ENCODE measurements at regions not wholly inside any gene's neighbourhood (a gene's known extent, or its start where the extent isn't known, plus 50 kb on each side); places are given as distances from the start of the nearest gene placed in this dataset.

GRCh38 chr10:33047655-33048054 is 89.6 kb upstream of the ITGB1 start:
- H3K4me1 ChIP-seq (ENCODE audit: control insufficient read depth, low read depth, low read length): peaks cover 8% of the 10 kb centered on the region
- H3K36me3 ChIP-seq (ENCODE audit: control insufficient read depth, low read depth, low read length): no peaks in the 10 kb centered on the region
- no peak overlapping the region for H3K27ac ChIP-seq (ENCODE audit: low read length)
- H3K27me3 ChIP-seq (ENCODE audit: control insufficient read depth, insufficient read depth, low read length): no peaks in the 10 kb centered on the region
- H3K9ac ChIP-seq (ENCODE audit: low read length): no peak overlapping the region
- no peaks in the 10 kb centered on the region for H3K9me3 ChIP-seq (ENCODE audit: control insufficient read depth, low read depth, low read length)
- no peak overlapping the region for H3K4me3 ChIP-seq (ENCODE audit: low read length)

GRCh38 chr10:33046792-33047191 is 88.8 kb upstream of the ITGB1 start:
- Histone ChIP-seq H3K4me3 (ENCODE audit: low read length) (no peak overlapping the region), H3K4me1 (ENCODE audit: control insufficient read depth, low read depth, low read length) (peaks cover 17% of the 10 kb centered on the region), H3K9ac (ENCODE audit: low read length) (no peak overlapping the region), H3K27ac (ENCODE audit: low read length) (no peak overlapping the region), H3K36me3 (ENCODE audit: control insufficient read depth, low read depth, low read length) (no peaks in the 10 kb centered on the region), H3K27me3 (ENCODE audit: control insufficient read depth, insufficient read depth, low read length) (no peaks in the 10 kb centered on the region), H3K9me3 (ENCODE audit: control insufficient read depth, low read depth, low read length) (no peaks in the 10 kb centered on the region)

- Histone ChIP-seq H3K36me3 (ENCODE audit: control insufficient read depth, low read depth, low read length) (no peaks in the 10 kb centered on the region), H3K4me1 (ENCODE audit: control insufficient read depth, low read depth, low read length) (peaks cover 22% of the 10 kb centered on the region), H3K27me3 (ENCODE audit: control insufficient read depth, insufficient read depth, low read length) (no peaks in the 10 kb centered on the region), H3K9me3 (ENCODE audit: control insufficient read depth, low read depth, low read length) (no peaks in the 10 kb centered on the region), H3K27ac (ENCODE audit: low read length) (no peak overlapping the region), H3K4me3 (ENCODE audit: low read length) (no peak overlapping the region), H3K9ac (ENCODE audit: low read length) (no peak overlapping the region)
These were observed 87.4 kb upstream of the ITGB1 start for GRCh38 chr10:33045421-33045820.

GRCh38 chr10:33042565-33042964 is 84.5 kb upstream of the ITGB1 start:
- no peak overlapping the region for H3K4me3 ChIP-seq (ENCODE audit: low read length)
- H3K36me3 ChIP-seq (ENCODE audit: control insufficient read depth, low read depth, low read length): no peaks in the 10 kb centered on the region
- H3K9ac ChIP-seq (ENCODE audit: low read length): no peak overlapping the region
- H3K27ac ChIP-seq (ENCODE audit: low read length): no peak overlapping the region
- peaks cover 38% of the 10 kb centered on the region for H3K4me1 ChIP-seq (ENCODE audit: control insufficient read depth, low read depth, low read length)
- no peaks in the 10 kb centered on the region for H3K9me3 ChIP-seq (ENCODE audit: control insufficient read depth, low read depth, low read length)
- H3K27me3 ChIP-seq (ENCODE audit: control insufficient read depth, insufficient read depth, low read length): no peaks in the 10 kb centered on the region

- no peaks in the 10 kb centered on the region for H3K36me3 ChIP-seq (ENCODE audit: control insufficient read depth, low read depth, low read length)
- H3K9me3 ChIP-seq (ENCODE audit: control insufficient read depth, low read depth, low read length): peaks cover 3% of the 10 kb centered on the region
- no peak overlapping the region for H3K4me3 ChIP-seq (ENCODE audit: low read length)
- H3K27ac ChIP-seq (ENCODE audit: low read length): no peak overlapping the region
- peaks cover 38% of the 10 kb centered on the region for H3K4me1 ChIP-seq (ENCODE audit: control insufficient read depth, low read depth, low read length)
- H3K27me3 ChIP-seq (ENCODE audit: control insufficient read depth, insufficient read depth, low read length): no peaks in the 10 kb centered on the region
- no peak overlapping the region for H3K9ac ChIP-seq (ENCODE audit: low read length)
These were observed 83.9 kb upstream of the ITGB1 start for GRCh38 chr10:33041783-33042437.

GRCh38 chr10:33040436-33040835 is 82.4 kb upstream of the ITGB1 start:
- Histone ChIP-seq H3K4me1 (ENCODE audit: control insufficient read depth, low read depth, low read length) (peaks cover 38% of the 10 kb centered on the region), H3K9me3 (ENCODE audit: control insufficient read depth, low read depth, low read length) (peaks cover 4% of the 10 kb centered on the region), H3K27ac (ENCODE audit: low read length) (no peak overlapping the region), H3K9ac (ENCODE audit: low read length) (no peak overlapping the region), H3K36me3 (ENCODE audit: control insufficient read depth, low read depth, low read length) (no peaks in the 10 kb centered on the region), H3K27me3 (ENCODE audit: control insufficient read depth, insufficient read depth, low read length) (no peaks in the 10 kb centered on the region), H3K4me3 (ENCODE audit: low read length) (no peak overlapping the region)

GRCh38 chr10:33039181-33039580 is 81.2 kb upstream of the ITGB1 start:
- no peaks in the 10 kb centered on the region for H3K27me3 ChIP-seq (ENCODE audit: control insufficient read depth, insufficient read depth, low read length)
- no peak overlapping the region for H3K27ac ChIP-seq (ENCODE audit: low read length)
- no peak overlapping the region for H3K9ac ChIP-seq (ENCODE audit: low read length)
- peaks cover 4% of the 10 kb centered on the region for H3K9me3 ChIP-seq (ENCODE audit: control insufficient read depth, low read depth, low read length)
- H3K4me1 ChIP-seq (ENCODE audit: control insufficient read depth, low read depth, low read length): peaks cover 38% of the 10 kb centered on the region
- no peaks in the 10 kb centered on the region for H3K36me3 ChIP-seq (ENCODE audit: control insufficient read depth, low read depth, low read length)
- H3K4me3 ChIP-seq (ENCODE audit: low read length): peak overlapping the region; percentile 25

GRCh38 chr10:33038672-33039071 is 80.6 kb upstream of the ITGB1 start:
- Histone ChIP-seq H3K9ac (ENCODE audit: low read length) (no peak overlapping the region), H3K4me3 (ENCODE audit: low read length) (peak overlapping the region; percentile 25), H3K4me1 (ENCODE audit: control insufficient read depth, low read depth, low read length) (peaks cover 38% of the 10 kb centered on the region), H3K9me3 (ENCODE audit: control insufficient read depth, low read depth, low read length) (peaks cover 4% of the 10 kb centered on the region), H3K27me3 (ENCODE audit: control insufficient read depth, insufficient read depth, low read length) (no peaks in the 10 kb centered on the region), H3K27ac (ENCODE audit: low read length) (no peak overlapping the region), H3K36me3 (ENCODE audit: control insufficient read depth, low read depth, low read length) (no peaks in the 10 kb centered on the region)

GRCh38 chr10:33037726-33038125 is 79.7 kb upstream of the ITGB1 start:
- H3K27me3 ChIP-seq (ENCODE audit: control insufficient read depth, insufficient read depth, low read length): no peaks in the 10 kb centered on the region
- peaks cover 38% of the 10 kb centered on the region for H3K4me1 ChIP-seq (ENCODE audit: control insufficient read depth, low read depth, low read length)
- no peak overlapping the region for H3K9ac ChIP-seq (ENCODE audit: low read length)
- H3K27ac ChIP-seq (ENCODE audit: low read length): no peak overlapping the region
- H3K9me3 ChIP-seq (ENCODE audit: control insufficient read depth, low read depth, low read length): peaks cover 4% of the 10 kb centered on the region
- H3K36me3 ChIP-seq (ENCODE audit: control insufficient read depth, low read depth, low read length): no peaks in the 10 kb centered on the region
- no peak overlapping the region for H3K4me3 ChIP-seq (ENCODE audit: low read length)

GRCh38 chr10:33036670-33037069 is 78.6 kb upstream of the ITGB1 start:
- Histone ChIP-seq H3K27me3 (ENCODE audit: control insufficient read depth, insufficient read depth, low read length) (no peaks in the 10 kb centered on the region), H3K4me1 (ENCODE audit: control insufficient read depth, low read depth, low read length) (peaks cover 28% of the 10 kb centered on the region), H3K9me3 (ENCODE audit: control insufficient read depth, low read depth, low read length) (peaks cover 4% of the 10 kb centered on the region), H3K9ac (ENCODE audit: low read length) (no peak overlapping the region), H3K36me3 (ENCODE audit: control insufficient read depth, low read depth, low read length) (no peaks in the 10 kb centered on the region), H3K27ac (ENCODE audit: low read length) (no peak overlapping the region), H3K4me3 (ENCODE audit: low read length) (no peak overlapping the region)

- Histone ChIP-seq H3K36me3 (ENCODE audit: control insufficient read depth, low read depth, low read length) (no peaks in the 10 kb centered on the region), H3K9me3 (ENCODE audit: control insufficient read depth, low read depth, low read length) (peaks cover 4% of the 10 kb centered on the region), H3K27me3 (ENCODE audit: control insufficient read depth, insufficient read depth, low read length) (no peaks in the 10 kb centered on the region), H3K4me1 (ENCODE audit: control insufficient read depth, low read depth, low read length) (peaks cover 16% of the 10 kb centered on the region), H3K9ac (ENCODE audit: low read length) (no peak overlapping the region), H3K4me3 (ENCODE audit: low read length) (no peak overlapping the region), H3K27ac (ENCODE audit: low read length) (no peak overlapping the region)
These were observed 77.4 kb upstream of the ITGB1 start for GRCh38 chr10:33035411-33035810.

- Histone ChIP-seq H3K4me1 (ENCODE audit: control insufficient read depth, low read depth, low read length) (peaks cover 14% of the 10 kb centered on the region), H3K9me3 (ENCODE audit: control insufficient read depth, low read depth, low read length) (peaks cover 4% of the 10 kb centered on the region), H3K27me3 (ENCODE audit: control insufficient read depth, insufficient read depth, low read length) (no peaks in the 10 kb centered on the region), H3K36me3 (ENCODE audit: control insufficient read depth, low read depth, low read length) (no peaks in the 10 kb centered on the region), H3K4me3 (ENCODE audit: low read length) (no peak overlapping the region), H3K9ac (ENCODE audit: low read length) (no peak overlapping the region), H3K27ac (ENCODE audit: low read length) (no peak overlapping the region)
These were observed 76.9 kb upstream of the ITGB1 start for GRCh38 chr10:33034931-33035330.
